MM.1S (cell line): ENCODE measurements at regions not wholly inside any gene's neighbourhood (a gene's known extent, or its start where the extent isn't known, plus 50 kb on each side); places are given as distances from the start of the nearest gene placed in this dataset.

Experiments used
- CTCF ChIP-seq: fragments of 300-600 bp; sonication (generic); IDR thresholded peaks from 2 replicates; pipeline ENCODE4 v1.5.1; 2016; ENCODE audit warnings: antibody characterized with exemption, low read length, mixed read lengths
- EZH2 ChIP-seq: fragments of 300-600 bp; sonication (generic); optimal IDR thresholded peaks from 2 replicates; pipeline ENCODE3; 2017; ENCODE audit warnings: low read depth, mild to moderate bottlenecking, antibody characterized with exemption, low read length, mixed read lengths
- EZH2phosphoT487 ChIP-seq: fragments of 300-600 bp; sonication (generic); IDR thresholded peaks from 2 replicates; pipeline ENCODE4 v1.6.1; 2018; ENCODE audit warnings: antibody characterized with exemption, low read length

DNA sequence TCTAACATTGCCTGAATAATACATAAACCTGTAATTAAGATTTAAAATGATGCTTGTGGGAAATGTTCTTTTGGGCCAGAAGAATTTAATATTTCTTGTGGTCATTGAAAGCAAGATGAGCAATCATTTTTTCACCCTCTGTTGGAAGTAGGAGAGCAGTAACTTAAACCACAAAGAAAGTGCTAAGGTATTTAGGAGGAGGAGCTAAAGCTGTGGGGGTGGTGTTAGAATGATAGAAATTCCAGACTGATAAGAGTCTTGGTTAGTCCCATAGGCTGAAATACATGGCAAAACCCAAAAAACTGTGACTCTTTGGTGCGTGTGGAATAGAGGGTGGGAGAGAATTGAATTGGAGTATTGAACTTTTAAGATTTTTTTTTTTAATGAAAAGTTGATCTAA is 247.0 kb downstream of the YTHDC2 start:
- TF ChIP-seq EZH2: no peak
- TF ChIP-seq CTCF: no peak
- no peak for TF ChIP-seq EZH2phosphoT487
